NCI-H2227 treated with DMSO at 0.1 percent for 48 hours (cell line): ENCODE measurements at regions not wholly inside any gene's neighbourhood (a gene's known extent, or its start where the extent isn't known, plus 50 kb on each side); places are given as distances from the start of the nearest gene placed in this dataset.

ENCODE experiments used
- DNase-seq: peaks from one replicate; lab custom pipeline; 2025; lab: John Stamatoyannopoulos, UW

GRCh38 chr3:103904991-103905390 lies 1461.7 kb upstream of the ALCAM start:
- no peak for DNase-seq

- no peak for DNase-seq
These were observed 1460.4 kb upstream of the ALCAM start for GRCh38 chr3:103906304-103906703.

- no peak for DNase-seq
These were observed 1459.9 kb upstream of the ALCAM start for GRCh38 chr3:103906808-103907207.

GRCh38 chr3:103907567-103907966 lies 1459.1 kb upstream of the ALCAM start:
- no peak for DNase-seq

- no peak for DNase-seq
These were observed 1457.3 kb upstream of the ALCAM start for GRCh38 chr3:103909395-103909794.

GRCh38 chr3:103918336-103918735 lies 1448.4 kb upstream of the ALCAM start:
- no peak for DNase-seq

GRCh38 chr3:103919327-103919726 lies 1447.4 kb upstream of the ALCAM start:
- DNase-seq: no peak

- DNase-seq: no peak
These were observed 1442.8 kb upstream of the ALCAM start for GRCh38 chr3:103923907-103924306.

- no peak for DNase-seq
These were observed 1442.2 kb upstream of the ALCAM start for GRCh38 chr3:103924544-103924943.

GRCh38 chr3:103926936-103927335 lies 1439.8 kb upstream of the ALCAM start:
- no peak for DNase-seq

GRCh38 chr3:103927896-103928295 lies 1438.8 kb upstream of the ALCAM start:
- DNase-seq: no peak

GRCh38 chr3:103937094-103937493 lies 1429.6 kb upstream of the ALCAM start:
- DNase-seq: no peak

- no peak for DNase-seq
These were observed 1419.6 kb upstream of the ALCAM start for GRCh38 chr3:103947062-103947461.

GRCh38 chr3:103949693-103950092 lies 1417.0 kb upstream of the ALCAM start:
- no peak for DNase-seq

GRCh38 chr3:103950676-103951075 lies 1416.0 kb upstream of the ALCAM start:
- no peak for DNase-seq

- DNase-seq: no peak
These were observed 1412.9 kb upstream of the ALCAM start for GRCh38 chr3:103953796-103954195.

GRCh38 chr3:103960819-103961218 lies 1405.9 kb upstream of the ALCAM start:
- no peak for DNase-seq

GRCh38 chr3:103963599-103963998 lies 1403.1 kb upstream of the ALCAM start:
- DNase-seq: no peak

- no peak for DNase-seq
These were observed 1400.9 kb upstream of the ALCAM start for GRCh38 chr3:103965764-103966163.

- DNase-seq: no peak
These were observed 1400.0 kb upstream of the ALCAM start for GRCh38 chr3:103966749-103967148.

- no peak for DNase-seq
These were observed 1398.6 kb upstream of the ALCAM start for GRCh38 chr3:103968131-103968530.

- no peak for DNase-seq
These were observed 1398.0 kb upstream of the ALCAM start for GRCh38 chr3:103968751-103969150.

GRCh38 chr3:103976931-103977339 lies 1389.8 kb upstream of the ALCAM start:
- no peak for DNase-seq

GRCh38 chr3:103977417-103977816 lies 1389.3 kb upstream of the ALCAM start:
- no peak for DNase-seq
